ENCODE measurements at regions not wholly inside any gene's neighbourhood (a gene's known extent, or its start where the extent isn't known, plus 50 kb on each side); places are given as distances from the start of the nearest gene placed in this dataset.

DNA sequence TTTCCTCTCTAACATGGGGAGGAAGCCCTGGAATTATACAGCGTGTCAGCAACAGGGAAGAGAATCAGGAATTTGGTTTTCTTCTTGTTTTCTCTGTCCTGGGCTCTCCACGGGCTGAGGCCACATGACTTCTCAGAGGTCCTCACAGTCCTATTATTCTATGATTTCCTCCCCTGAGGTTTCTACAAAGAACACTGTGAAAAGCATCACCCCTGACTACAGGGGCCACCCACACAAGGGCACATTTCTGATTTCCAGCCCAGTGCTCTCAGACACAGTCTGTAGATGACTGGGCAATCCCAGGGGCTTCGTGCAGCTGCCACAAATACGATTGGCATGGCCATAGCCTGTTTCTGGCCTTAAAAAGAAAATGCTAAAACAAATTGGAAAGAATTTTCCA is 284.9 kb downstream of the CEMIP2 start:
- intact Hi-C loops (cut with DNase I, micrococcal nuclease), result no loop called here
- Histone ChIP-seq H3K36me3 (ENCODE audit: low read depth) (no peaks in the 10 kb centered on the region), H3K4me3 (no peak overlapping the region), H3K4me1 (ENCODE audit: low read depth) (no peaks in the 10 kb centered on the region), H3K9me3 (no peaks in the 10 kb centered on the region)
- DNase-seq, result no peak
- TF ChIP-seq CTCF (IDR thresholded peaks at IDR 0.05), result no peak
- no peak for ATAC-seq

GRCh38 chr9:71479621-71480020 is 288.7 kb downstream of the CEMIP2 start:
- no peaks in the 10 kb centered on the region for H3K9me3 ChIP-seq
- ATAC-seq (no peak), DNase-seq (no peak)
- no peak for TF ChIP-seq CTCF (IDR thresholded peaks at IDR 0.05)
- H3K4me1 ChIP-seq (ENCODE audit: low read depth), result no peaks in the 10 kb centered on the region
- intact Hi-C loops (cut with DNase I, micrococcal nuclease), result no loop called here
- no peak overlapping the region for H3K4me3 ChIP-seq
- H3K36me3 ChIP-seq (ENCODE audit: low read depth), result no peaks in the 10 kb centered on the region

DNA sequence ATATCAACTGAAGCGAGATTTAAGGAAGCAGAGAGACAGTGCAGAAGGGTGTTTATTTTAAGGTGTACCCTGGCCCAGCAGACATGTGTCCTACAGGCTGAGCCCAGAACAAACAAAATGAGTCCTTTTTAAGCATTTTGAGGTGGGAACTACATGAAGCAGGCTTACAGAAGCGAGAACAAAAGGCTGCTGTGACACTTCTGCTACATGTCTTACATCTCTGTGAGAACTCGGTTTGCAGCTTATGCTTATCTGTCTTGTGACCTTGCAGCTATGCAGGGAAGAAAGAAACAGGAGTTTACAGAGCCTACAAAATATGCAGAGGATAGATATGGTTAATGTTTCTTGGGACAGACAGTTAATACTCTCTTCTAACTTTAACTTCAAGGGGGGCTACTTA is 295.9 kb downstream of the CEMIP2 start:
- H3K36me3 ChIP-seq (ENCODE audit: low read depth), result no peaks in the 10 kb centered on the region
- intact Hi-C loops (cut with DNase I, micrococcal nuclease), result no loop called here
- no peak for ATAC-seq
- no peaks in the 10 kb centered on the region for H3K9me3 ChIP-seq
- H3K4me3 ChIP-seq, result no peak overlapping the region
- H3K4me1 ChIP-seq (ENCODE audit: low read depth), result no peaks in the 10 kb centered on the region
- no peak for DNase-seq
- TF ChIP-seq CTCF (IDR thresholded peaks at IDR 0.05), result no peak

DNA sequence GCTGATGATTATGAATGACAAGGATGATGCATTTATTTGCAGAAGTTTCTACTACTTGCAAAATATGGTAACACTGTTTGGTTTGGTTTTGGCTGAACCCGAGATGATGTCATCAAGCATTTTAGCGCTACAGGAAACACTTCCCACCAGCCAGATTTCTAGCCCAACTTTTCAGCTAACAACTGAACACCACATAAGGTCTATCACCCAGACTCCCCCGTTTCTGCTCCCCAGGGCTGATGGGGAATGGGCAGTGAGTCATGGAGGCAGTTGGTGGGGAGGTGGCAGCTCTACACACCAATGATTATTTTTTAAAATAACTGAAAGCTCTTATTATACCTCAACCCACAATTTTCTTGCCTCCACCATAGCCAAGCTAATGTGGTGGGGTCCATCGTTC is 302.9 kb downstream of the CEMIP2 start:
- H3K4me1 ChIP-seq (ENCODE audit: low read depth), result no peaks in the 10 kb centered on the region
- intact Hi-C loops (cut with DNase I, micrococcal nuclease), result no loop called here
- no peak for ATAC-seq

DNA sequence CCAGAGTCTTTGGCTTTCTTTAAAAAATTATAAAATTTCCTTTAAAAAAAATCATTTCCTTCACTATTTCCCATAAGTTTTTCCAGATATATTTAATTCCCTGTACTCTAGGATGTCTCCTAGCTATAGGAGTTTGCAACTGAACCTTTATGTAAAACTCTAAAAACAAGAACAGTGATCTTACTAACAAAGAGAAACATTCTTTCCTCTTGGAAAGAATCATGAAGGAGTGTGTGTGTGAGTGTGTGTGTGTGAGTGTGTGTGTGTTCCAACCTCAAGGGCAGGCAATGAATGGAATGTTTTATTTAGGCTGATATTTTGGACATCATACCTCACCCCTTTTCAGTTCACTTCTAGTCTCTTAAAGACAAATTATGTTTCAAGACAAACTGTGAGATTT is 309.2 kb downstream of the CEMIP2 start:
- TF ChIP-seq CTCF (IDR thresholded peaks at IDR 0.05), result no peak
- H3K4me1 ChIP-seq (ENCODE audit: low read depth), result no peaks in the 10 kb centered on the region
- ATAC-seq (no peak), DNase-seq (no peak)
- no peaks in the 10 kb centered on the region for H3K9me3 ChIP-seq
- intact Hi-C loops (cut with DNase I, micrococcal nuclease), result no loop called here
- no peaks in the 10 kb centered on the region for H3K36me3 ChIP-seq (ENCODE audit: low read depth)
- H3K4me3 ChIP-seq, result no peak overlapping the region

More for the DNA sequence above, 302.9 kb downstream of the CEMIP2 start:
- no peak overlapping the region for H3K4me3 ChIP-seq
- no peaks in the 10 kb centered on the region for H3K36me3 ChIP-seq (ENCODE audit: low read depth)
- H3K9me3 ChIP-seq, result no peaks in the 10 kb centered on the region
- no peak for TF ChIP-seq CTCF (IDR thresholded peaks at IDR 0.05)
- no peak for DNase-seq

Data from mucosa of descending colon (tissue), 3 donors.